ENCODE measurements at regions not wholly inside any gene's neighbourhood (a gene's known extent, or its start where the extent isn't known, plus 50 kb on each side); places are given as distances from the start of the nearest gene placed in this dataset.
A peak's percentile ranks its signal among the peaks of the same experiment; 100 is the strongest.

DNA sequence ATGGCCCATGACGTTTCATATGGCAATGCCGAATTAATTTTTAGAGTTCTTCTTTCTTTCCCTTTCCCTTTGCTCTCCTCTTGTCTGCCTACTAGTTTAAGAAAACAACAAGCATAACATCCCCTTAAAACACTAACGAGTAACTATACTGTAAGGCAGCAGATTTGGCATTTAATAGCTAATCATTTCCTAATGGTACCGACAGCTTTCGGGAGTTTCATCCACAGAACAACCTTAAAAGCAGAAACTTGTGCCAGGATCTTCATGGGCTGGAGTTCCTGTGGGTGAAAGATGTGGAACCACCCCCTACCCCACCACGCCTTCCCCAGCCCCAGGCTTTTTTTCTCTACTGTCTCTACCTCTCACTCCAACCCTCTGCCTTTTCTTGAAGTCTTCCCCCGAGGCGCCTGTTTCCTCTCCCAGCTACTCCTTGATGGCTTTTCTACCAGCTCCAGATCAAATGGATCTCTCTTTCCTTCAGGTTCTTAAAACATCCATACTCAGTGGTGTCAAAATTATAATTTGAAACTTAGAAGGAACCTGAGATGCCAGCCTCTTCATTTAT, 319.5 kb downstream of the PIK3R1 start:
- H3K4me3 ChIP-seq (ENCODE audit: low read depth, low read length) = no peak overlapping the region
- no peak for DNase-seq (ENCODE audit: low read depth)

DNA sequence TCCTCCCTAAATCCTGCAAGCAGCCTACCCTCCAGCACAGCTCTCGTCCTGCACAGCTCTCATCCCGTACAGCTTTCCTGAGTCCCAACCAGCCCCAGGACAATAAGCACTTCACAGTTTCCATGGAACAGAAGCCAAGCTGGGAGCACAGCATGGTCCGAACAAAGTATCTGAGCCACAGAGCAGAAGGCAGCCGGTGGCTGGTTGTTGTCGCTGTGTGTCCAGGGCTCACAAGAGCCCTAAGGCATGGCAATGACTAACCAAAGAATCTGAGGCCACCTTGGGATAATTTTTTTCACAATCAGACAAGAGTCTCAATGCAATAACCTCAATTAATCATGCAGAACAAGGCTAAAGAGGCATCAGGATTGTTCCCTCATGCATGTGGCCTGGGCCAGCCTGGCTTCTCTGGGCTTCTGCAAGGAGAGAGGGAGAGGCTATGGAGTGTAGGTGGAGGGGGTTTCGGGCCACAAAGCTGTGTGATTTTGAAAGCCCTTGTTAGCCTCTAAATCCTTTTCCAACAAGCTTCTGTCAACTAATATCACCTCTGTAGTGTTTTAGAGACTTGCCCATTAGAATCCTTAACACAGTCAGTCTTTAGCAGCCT, 323.4 kb downstream of the PIK3R1 start:
- TF ChIP-seq, protein P1, sequence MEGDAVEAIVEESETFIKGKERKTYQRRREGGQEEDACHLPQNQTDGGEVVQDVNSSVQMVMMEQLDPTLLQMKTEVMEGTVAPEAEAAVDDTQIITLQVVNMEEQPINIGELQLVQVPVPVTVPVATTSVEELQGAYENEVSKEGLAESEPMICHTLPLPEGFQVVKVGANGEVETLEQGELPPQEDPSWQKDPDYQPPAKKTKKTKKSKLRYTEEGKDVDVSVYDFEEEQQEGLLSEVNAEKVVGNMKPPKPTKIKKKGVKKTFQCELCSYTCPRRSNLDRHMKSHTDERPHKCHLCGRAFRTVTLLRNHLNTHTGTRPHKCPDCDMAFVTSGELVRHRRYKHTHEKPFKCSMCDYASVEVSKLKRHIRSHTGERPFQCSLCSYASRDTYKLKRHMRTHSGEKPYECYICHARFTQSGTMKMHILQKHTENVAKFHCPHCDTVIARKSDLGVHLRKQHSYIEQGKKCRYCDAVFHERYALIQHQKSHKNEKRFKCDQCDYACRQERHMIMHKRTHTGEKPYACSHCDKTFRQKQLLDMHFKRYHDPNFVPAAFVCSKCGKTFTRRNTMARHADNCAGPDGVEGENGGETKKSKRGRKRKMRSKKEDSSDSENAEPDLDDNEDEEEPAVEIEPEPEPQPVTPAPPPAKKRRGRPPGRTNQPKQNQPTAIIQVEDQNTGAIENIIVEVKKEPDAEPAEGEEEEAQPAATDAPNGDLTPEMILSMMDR (IDR thresholded peaks at IDR 0.05; ENCODE audit: insufficient read depth, low read length) = no peak

More for the DNA sequence above, 319.5 kb downstream of the PIK3R1 start:
- TF ChIP-seq, protein P1 (IDR thresholded peaks at IDR 0.05; ENCODE audit: insufficient read depth, low read length) = no peak

DNA sequence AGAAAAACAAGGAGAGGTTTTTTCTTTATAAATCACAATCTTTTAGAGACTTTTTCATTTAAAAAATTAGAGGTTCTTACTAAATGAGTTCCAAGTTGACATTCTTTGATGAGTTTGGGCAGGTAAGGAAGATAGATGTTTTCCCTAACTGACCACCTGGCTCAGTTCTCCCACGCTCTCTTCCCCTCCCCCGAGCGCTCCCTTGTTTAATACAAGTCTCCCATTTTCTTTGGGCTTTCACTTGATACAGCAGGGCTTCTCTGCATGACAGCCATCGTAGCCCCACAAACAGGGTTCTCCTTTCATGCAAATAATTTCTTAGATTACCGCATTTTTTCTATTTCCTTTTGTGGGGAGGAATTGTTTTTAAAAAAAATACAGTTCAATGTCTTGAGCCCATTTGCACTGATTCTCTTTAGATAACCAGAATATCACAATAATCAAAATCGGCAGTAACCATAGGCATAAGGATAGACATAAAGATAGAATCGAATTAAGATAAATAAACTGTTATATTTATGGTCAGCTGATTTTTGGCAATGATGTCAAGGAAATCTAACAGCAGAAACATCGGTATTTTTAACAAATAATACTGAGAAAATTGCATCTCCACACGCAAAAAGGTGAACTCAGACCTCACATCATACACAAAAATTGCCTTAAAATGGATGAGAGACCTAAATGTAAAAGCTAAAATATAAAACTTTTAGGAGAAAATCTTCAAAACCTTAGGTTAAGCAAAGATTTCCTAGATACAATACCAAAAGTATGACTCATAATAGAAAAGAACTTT, 325.4 kb downstream of the PIK3R1 start:
- H3K4me3 ChIP-seq (ENCODE audit: low read depth, low read length) = no peak overlapping the region
- TF ChIP-seq, protein P1 (IDR thresholded peaks at IDR 0.05; ENCODE audit: insufficient read depth, low read length) = no peak
- DNase-seq (ENCODE audit: low read depth) = peak; percentile 9

More for the DNA sequence above, 323.4 kb downstream of the PIK3R1 start:
- DNase-seq (ENCODE audit: low read depth) = no peak
- no peak overlapping the region for H3K4me3 ChIP-seq (ENCODE audit: low read depth, low read length)

- no peak overlapping the region for H3K4me3 ChIP-seq (ENCODE audit: low read depth, low read length)
- TF ChIP-seq, protein P1 (IDR thresholded peaks at IDR 0.05; ENCODE audit: insufficient read depth, low read length) = no peak
- DNase-seq (ENCODE audit: low read depth) = peak; percentile 38
Measured at GRCh38 chr5:68542207-68542606, 326.7 kb downstream of the PIK3R1 start.

DNA sequence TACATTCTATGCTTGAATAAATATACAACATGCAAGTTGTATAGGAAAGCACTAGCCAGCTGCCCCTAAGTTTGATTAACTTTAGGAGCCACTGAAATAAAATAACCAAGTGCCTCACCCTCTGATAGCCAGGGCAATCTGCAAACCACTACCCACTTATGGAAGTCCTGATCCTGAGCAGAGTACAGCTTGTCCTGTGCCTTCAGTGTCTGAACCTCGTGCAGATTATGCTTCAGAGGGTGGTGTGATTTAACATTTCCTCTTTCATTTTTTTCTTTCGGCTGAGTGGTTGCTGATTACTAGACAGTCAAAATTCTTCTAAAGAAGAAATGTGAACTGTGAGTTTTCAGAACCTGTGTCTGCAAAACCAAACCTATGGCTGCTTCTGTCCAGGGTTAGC, 327.7 kb downstream of the PIK3R1 start:
- no peak for DNase-seq (ENCODE audit: low read depth)
- TF ChIP-seq, protein P1 (IDR thresholded peaks at IDR 0.05; ENCODE audit: insufficient read depth, low read length) = no peak
- H3K4me3 ChIP-seq (ENCODE audit: low read depth, low read length) = no peak overlapping the region

- DNase-seq (ENCODE audit: low read depth) = no peak
- TF ChIP-seq, protein P1 (IDR thresholded peaks at IDR 0.05; ENCODE audit: insufficient read depth, low read length) = no peak
- no peak overlapping the region for H3K4me3 ChIP-seq (ENCODE audit: low read depth, low read length)
Measured at GRCh38 chr5:68544091-68544647, 328.6 kb downstream of the PIK3R1 start.

Data from fibroblast of the aortic adventitia (primary cell).